HCT116 (cell line): ENCODE measurements at regions not wholly inside any gene's neighbourhood (a gene's known extent, or its start where the extent isn't known, plus 50 kb on each side); places are given as distances from the start of the nearest gene placed in this dataset.

Experiments used
- ATAC-seq: fragments of 200-7000 bp; cut with Tn5 transposase; 2 replicates; pipeline ENCODE4 v1.9.1; 2020; ENCODE audit warnings: mild to moderate bottlenecking, moderate library complexity
- BruUV-seq: library from RNA; stranded (reverse); fragments of 400-500 nt; replicated peaks from 2 replicates; lab custom pipeline; 2021; lab: Mats Ljungman, UMichigan
- CTCF ChIA-PET: fragments of 300-600 bp; sonication (Branson Sonifier 250); formaldehyde crosslinking; loops from one replicate; lab custom pipeline; 2021; ENCODE audit warnings: antibody characterized with exemption; lab: Charles Lee
- POLR2A ChIA-PET: fragments of 300-600, 350-600 bp; sonication (Branson Sonifier 250); formaldehyde crosslinking; loops from one replicate; lab custom pipeline; 2021; ENCODE audit warnings: antibody characterized with exemption; lab: Charles Lee
- RAD21 ChIA-PET, 2 experiments: fragments of 300-600 bp; sonication (Branson Sonifier 250); formaldehyde crosslinking; loops; one replicate each; lab custom pipeline; 2023; ENCODE audit warnings: low total read pairs in 2 of 2; ENCODE audit not compliant: uncharacterized antibody in 2 of 2, unreplicated experiment in 2 of 2, low non-redundant PET in 1 of 2; lab: Charles Lee
- DNase-seq: peaks from one replicate; pipeline ENCODE4 v3.0.0-alpha.2; 2010; ENCODE audit warnings: low read depth, low spot score
- H2AFZ ChIP-seq: fragments of 200-600 bp; shearing (Covaris generic), sonication (generic); 2 replicates; pipeline ENCODE4 v1.6.1; 2017; ENCODE audit warnings: low read depth, mixed run types, mixed read lengths, antibody characterized with exemption, low read length; ENCODE audit not compliant: poor library complexity, severe bottlenecking
- H3K27ac ChIP-seq: 2 replicates; pipeline ENCODE4 v1.5.1; 2012; ENCODE audit warnings: low read depth, low read length
- H3K27me3 ChIP-seq: fragments of 200-600 bp; sonication (generic); 2 replicates; pipeline ENCODE4 v1.6.1; 2016; ENCODE audit warnings: mixed run types, low read length, mixed read lengths; ENCODE audit not compliant: insufficient read depth
- H3K36me3 ChIP-seq, 2 experiments: fragments of 200-500 bp in 1 of 2; fragments of 200-600 bp in 1 of 2; sonication (Bioruptor generic) in 1 of 2; sonication (generic) in 1 of 2; 2 replicates each; pipeline versions ENCODE4 v1.5.1 to v1.6.1; 2014 to 2016; ENCODE audit warnings: low read length in 2 of 2, inconsistent platforms in 1 of 2, mixed read lengths in 1 of 2, mixed run types in 1 of 2; ENCODE audit not compliant: insufficient read depth in 2 of 2, control insufficient read depth in 1 of 2
- H3K4me1 ChIP-seq, 2 experiments: fragments of 200-600 bp in 1 of 2; sonication (generic) in 1 of 2; 2 replicates each; pipeline versions ENCODE4 v1.5.1 to v1.6.1; 2012 to 2017; ENCODE audit warnings: low read length in 2 of 2, inconsistent platforms in 1 of 2, mild to moderate bottlenecking in 1 of 2, mixed read lengths in 1 of 2, mixed run types in 1 of 2, moderate library complexity in 1 of 2; ENCODE audit not compliant: insufficient read depth in 2 of 2, control insufficient read depth in 1 of 2
- H3K4me2 ChIP-seq: fragments of 200-600 bp; sonication (generic); 2 replicates; pipeline ENCODE4 v1.6.1; 2017; ENCODE audit warnings: mixed run types, low read length, mixed read lengths
- H3K4me3 ChIP-seq, 2 experiments: fragments of 200-600 bp in 1 of 2; sonication (generic) in 1 of 2; replicated peaks in 1 of 2; 2 replicates each; pipeline ENCODE4 v1.5.1; 2011 to 2016; ENCODE audit warnings: low read length in 2 of 2, control low read depth in 1 of 2, low read depth in 1 of 2, mild to moderate bottlenecking in 1 of 2, mixed read lengths in 1 of 2, mixed run types in 1 of 2
- H3K79me2 ChIP-seq: fragments of 200-600 bp; sonication (generic); 2 replicates; pipeline ENCODE4 v1.6.1; 2017; ENCODE audit warnings: mild to moderate bottlenecking, mixed run types, low read length, moderate library complexity, mixed read lengths; ENCODE audit not compliant: insufficient read depth
- H3K9ac ChIP-seq: fragments of 200-600 bp; sonication (generic); 2 replicates; pipeline ENCODE4 v1.6.1; 2016; ENCODE audit warnings: low read length, mixed read lengths
- H3K9me2 ChIP-seq: fragments of 200-600 bp; sonication (generic), shearing (Covaris generic); 2 replicates; pipeline ENCODE4 v1.6.1; 2017; ENCODE audit warnings: mixed run types, mild to moderate bottlenecking, moderate library complexity; ENCODE audit not compliant: insufficient read depth
- H3K9me3 ChIP-seq, 2 experiments: fragments of 200-500 bp in 1 of 2; fragments of 200-600 bp in 1 of 2; sonication (Bioruptor generic) in 1 of 2; sonication (generic) in 1 of 2; 2 replicates each; pipeline ENCODE4 v1.6.1; 2014 to 2017; ENCODE audit warnings: low read length in 2 of 2, mixed read lengths in 2 of 2, inconsistent platforms in 1 of 2, low read depth in 1 of 2, mild to moderate bottlenecking in 1 of 2, mixed run types in 1 of 2, moderate library complexity in 1 of 2; ENCODE audit not compliant: control insufficient read depth in 1 of 2, insufficient read depth in 1 of 2
- H4K20me1 ChIP-seq: fragments of 200-600 bp; sonication (generic), shearing (Covaris generic); 2 replicates; pipeline ENCODE4 v1.6.1; 2017; ENCODE audit warnings: mixed run types, mild to moderate bottlenecking, moderate library complexity; ENCODE audit not compliant: insufficient read depth
- ATF3 ChIP-seq: IDR thresholded peaks from 2 replicates; pipeline ENCODE4 v1.6.1; 2012
- CBX3 ChIP-seq: IDR thresholded peaks from 2 replicates; pipeline ENCODE4 v1.6.1; 2012; ENCODE audit warnings: low read depth
- CEBPB ChIP-seq: IDR thresholded peaks from 2 replicates; pipeline ENCODE4 v1.6.1; 2012; ENCODE audit warnings: low read depth
- ELF1 ChIP-seq: IDR thresholded peaks from 2 replicates; pipeline ENCODE4 v1.6.1; 2012; ENCODE audit warnings: low read depth, borderline replicate concordance
- RAD21 ChIP-seq: IDR thresholded peaks from 2 replicates; pipeline ENCODE4 v1.6.1; 2012; ENCODE audit warnings: low read depth, mild to moderate bottlenecking
- REST ChIP-seq: IDR thresholded peaks from 2 replicates; pipeline ENCODE4 v1.6.1; 2012; ENCODE audit warnings: low read depth
- SP1 ChIP-seq: IDR thresholded peaks from 2 replicates; pipeline ENCODE4 v1.6.1; 2012; ENCODE audit warnings: low read depth
- TCF7L2 ChIP-seq: IDR thresholded peaks from 2 replicates; pipeline ENCODE4 v1.7.0; 2011; ENCODE audit warnings: borderline replicate concordance, inconsistent platforms; ENCODE audit not compliant: insufficient read depth, insufficient read length; ENCODE audit errors: extremely low read depth
- YY1 ChIP-seq: IDR thresholded peaks from 2 replicates; pipeline ENCODE4 v1.6.1; 2011; ENCODE audit warnings: low read length, low read depth, moderate library complexity, mild to moderate bottlenecking; ENCODE audit not compliant: insufficient replicate concordance; ENCODE audit errors: extremely low read depth
- ZBTB33 ChIP-seq: IDR thresholded peaks from 2 replicates; pipeline ENCODE4 v1.6.1; 2011; ENCODE audit warnings: mild to moderate bottlenecking, low read length, moderate library complexity; ENCODE audit not compliant: insufficient replicate concordance; ENCODE audit errors: extremely low read depth
- ZFX ChIP-seq: fragments of 450-650 bp; IDR thresholded peaks from 2 replicates; pipeline ENCODE4 v1.6.1; 2017
- ZNF274 ChIP-seq: fragments of 200-500 bp; sonication (Bioruptor generic); IDR thresholded peaks from 2 replicates; pipeline ENCODE4 v1.6.1; 2014; ENCODE audit warnings: mild to moderate bottlenecking, low read depth, low read length, inconsistent platforms
- intact Hi-C: fragments of 100-400 bp; cut with micrococcal nuclease; formaldehyde crosslinking; loops from 2 replicates; pipeline ENCODE4 v1.10.0; 2022

GRCh38 chr3:147471741-147472140 lies 62.6 kb downstream of the ZIC1 start:
- Histone ChIP-seq H3K27ac (no peak overlapping the region), H3K79me2 (no peaks in the 10 kb centered on the region), H3K4me2 (no peak overlapping the region), H3K9ac (no peak overlapping the region), H3K9me2 (no peaks in the 10 kb centered on the region), H3K27me3 (no peaks in the 10 kb centered on the region), H3K36me3 (no peaks in the 10 kb centered on the region), H3K4me1 (no peaks in the 10 kb centered on the region), H3K9me3 (no peaks in the 10 kb centered on the region), H2AFZ (no peak overlapping the region), H4K20me1 (no peaks in the 10 kb centered on the region), H3K4me3 (no peak overlapping the region)
- DNase-seq = no peak
- ChIA-PET CTCF (no interaction called here), POLR2A (no interaction called here), RAD21 (no interaction called here)
- BruUV-seq = no TSS peak
- ATAC-seq = no peak
- intact Hi-C loops = no loop called here
- no peak for TF ChIP-seq CBX3
- no peak for TF ChIP-seq SP1
- TF ChIP-seq ZNF274 = no peak
- no peak for TF ChIP-seq ATF3
- no peak for TF ChIP-seq ZBTB33
- TF ChIP-seq RAD21 = no peak
- no peak for TF ChIP-seq CEBPB
- TF ChIP-seq ELF1 = no peak
- no peak for TF ChIP-seq REST
- TF ChIP-seq YY1 = no peak
- no peak for TF ChIP-seq ZFX
- no peak for TF ChIP-seq TCF7L2
